ENCODE measurements at regions not wholly inside any gene's neighbourhood (a gene's known extent, or its start where the extent isn't known, plus 50 kb on each side); places are given as distances from the start of the nearest gene placed in this dataset.

DNA sequence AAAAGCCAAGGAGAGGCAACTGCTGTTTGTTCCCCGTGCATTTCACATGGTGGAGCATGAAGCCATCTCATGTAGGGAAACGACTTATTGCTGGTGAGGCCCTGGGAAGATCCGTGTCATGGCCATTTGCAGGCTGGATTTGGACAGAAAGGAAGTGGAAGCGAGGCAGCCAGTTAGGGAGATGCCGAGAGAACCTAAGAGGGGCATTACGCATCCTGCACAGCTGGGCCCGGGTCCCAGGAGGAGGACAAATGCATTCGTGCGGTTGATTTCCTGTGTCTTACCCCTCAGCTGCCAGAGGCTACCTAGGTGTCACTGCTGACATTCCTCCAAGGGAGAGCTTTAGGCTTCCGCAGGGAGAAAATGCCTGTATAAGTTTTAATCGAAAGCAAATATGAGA is 316.2 kb upstream of the CDYL start:
- Mint-ChIP-seq H3K9me3 (no peaks in the 10 kb centered on the region), H3K4me3 (no peak overlapping the region), H3K4me1 (no peaks in the 10 kb centered on the region), H3K27ac (no peak overlapping the region), H3K27me3 (ENCODE audit: insufficient read depth) (no peaks in the 10 kb centered on the region), H3K36me3 (ENCODE audit: low read depth) (no peaks in the 10 kb centered on the region)
- Histone ChIP-seq H3K4me1 (ENCODE audit: control insufficient read depth, insufficient read depth, low read length) (no peaks in the 10 kb centered on the region), H3K9ac (ENCODE audit: extremely low read depth, low read length, poor library complexity, severe bottlenecking) (no peak overlapping the region), H3K27me3 (ENCODE audit: control insufficient read depth, insufficient read depth, low read length, poor library complexity, severe bottlenecking) (no peaks in the 10 kb centered on the region), H3K27ac (ENCODE audit: low read depth, low read length) (no peak overlapping the region), H3K4me3 (ENCODE audit: low read length) (no peak overlapping the region), H3K36me3 (ENCODE audit: control insufficient read depth, insufficient read depth, low read length) (no peaks in the 10 kb centered on the region), H3K9me3 (ENCODE audit: control insufficient read depth, low read length) (no peaks in the 10 kb centered on the region)
- 89 to 90% methylated on average over 8 to 11 of the region's 11 CpGs for WGBS, 2 experiments (ENCODE audit: insufficient coverage in 1 of 2, insufficient read length in 1 of 2)
- TF ChIP-seq, protein P1, sequence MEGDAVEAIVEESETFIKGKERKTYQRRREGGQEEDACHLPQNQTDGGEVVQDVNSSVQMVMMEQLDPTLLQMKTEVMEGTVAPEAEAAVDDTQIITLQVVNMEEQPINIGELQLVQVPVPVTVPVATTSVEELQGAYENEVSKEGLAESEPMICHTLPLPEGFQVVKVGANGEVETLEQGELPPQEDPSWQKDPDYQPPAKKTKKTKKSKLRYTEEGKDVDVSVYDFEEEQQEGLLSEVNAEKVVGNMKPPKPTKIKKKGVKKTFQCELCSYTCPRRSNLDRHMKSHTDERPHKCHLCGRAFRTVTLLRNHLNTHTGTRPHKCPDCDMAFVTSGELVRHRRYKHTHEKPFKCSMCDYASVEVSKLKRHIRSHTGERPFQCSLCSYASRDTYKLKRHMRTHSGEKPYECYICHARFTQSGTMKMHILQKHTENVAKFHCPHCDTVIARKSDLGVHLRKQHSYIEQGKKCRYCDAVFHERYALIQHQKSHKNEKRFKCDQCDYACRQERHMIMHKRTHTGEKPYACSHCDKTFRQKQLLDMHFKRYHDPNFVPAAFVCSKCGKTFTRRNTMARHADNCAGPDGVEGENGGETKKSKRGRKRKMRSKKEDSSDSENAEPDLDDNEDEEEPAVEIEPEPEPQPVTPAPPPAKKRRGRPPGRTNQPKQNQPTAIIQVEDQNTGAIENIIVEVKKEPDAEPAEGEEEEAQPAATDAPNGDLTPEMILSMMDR (conservative IDR thresholded peaks at IDR 0.05), result no peak
- no peak for DNase-seq

DNA sequence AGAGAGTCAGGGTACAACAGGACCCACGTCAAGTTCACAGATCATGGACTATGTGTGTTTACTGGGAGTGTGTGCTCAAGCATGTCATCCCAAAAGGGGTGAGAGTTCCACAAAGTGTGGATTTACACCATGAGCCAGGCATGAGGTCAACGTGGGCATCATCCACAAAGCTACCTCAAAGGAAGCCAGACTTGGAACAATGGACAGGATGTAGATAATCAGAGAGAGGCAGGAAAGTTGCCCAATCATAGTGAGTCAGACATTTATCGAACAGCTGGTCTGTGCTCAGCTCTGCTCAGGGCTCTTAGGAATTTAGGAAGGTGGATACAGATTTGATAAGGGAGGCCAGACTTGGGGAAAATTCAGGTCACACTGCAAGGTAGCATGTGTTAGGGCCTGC is 317.2 kb upstream of the CDYL start:
- DNase-seq, result no peak
- Mint-ChIP-seq H3K9me3 (no peaks in the 10 kb centered on the region), H3K27me3 (ENCODE audit: insufficient read depth) (peaks cover 2% of the 10 kb centered on the region), H3K27ac (no peak overlapping the region), H3K4me3 (no peak overlapping the region), H3K36me3 (ENCODE audit: low read depth) (no peaks in the 10 kb centered on the region), H3K4me1 (no peaks in the 10 kb centered on the region)
- H3K27ac ChIP-seq (ENCODE audit: low read depth, low read length), result no peak overlapping the region
- H3K4me1 ChIP-seq (ENCODE audit: control insufficient read depth, insufficient read depth, low read length), result no peaks in the 10 kb centered on the region
- H3K9me3 ChIP-seq (ENCODE audit: control insufficient read depth, low read length), result no peaks in the 10 kb centered on the region
- TF ChIP-seq, protein P1 (conservative IDR thresholded peaks at IDR 0.05), result no peak
- no peaks in the 10 kb centered on the region for H3K27me3 ChIP-seq (ENCODE audit: control insufficient read depth, insufficient read depth, low read length, poor library complexity, severe bottlenecking)
- WGBS, 2 experiments (ENCODE audit: insufficient coverage in 1 of 2, insufficient read length in 1 of 2), result 91 to 100% methylated on average over 3 of the region's 3 CpGs
- no peak overlapping the region for H3K9ac ChIP-seq (ENCODE audit: extremely low read depth, low read length, poor library complexity, severe bottlenecking)
- H3K36me3 ChIP-seq (ENCODE audit: control insufficient read depth, insufficient read depth, low read length), result no peaks in the 10 kb centered on the region
- no peak overlapping the region for H3K4me3 ChIP-seq (ENCODE audit: low read length)

DNA sequence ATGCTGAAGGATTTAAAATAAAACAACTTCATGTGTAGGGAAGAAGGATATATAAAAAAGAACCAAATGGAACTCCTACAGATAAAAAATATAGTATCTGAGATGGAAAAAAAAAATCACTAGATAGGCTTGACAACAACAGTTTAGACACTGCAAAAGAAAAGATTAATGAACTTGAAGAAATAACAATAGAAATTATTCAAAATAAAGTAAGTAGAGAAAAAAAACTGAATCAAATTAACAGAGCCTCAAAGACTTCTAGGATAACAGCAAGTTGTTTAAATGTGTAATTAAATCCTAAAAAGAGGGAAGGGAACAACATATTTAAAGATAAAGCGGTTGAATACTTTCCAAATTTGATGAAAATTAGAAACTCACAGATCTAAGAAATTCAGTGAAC is 316.3 kb upstream of the ECI2 start:
- no peak for DNase-seq

More for the DNA sequence above, 316.3 kb upstream of the ECI2 start:
- H3K27ac ChIP-seq (ENCODE audit: low read depth, low read length), result no peak overlapping the region
- no peaks in the 10 kb centered on the region for H3K36me3 Mint-ChIP-seq (ENCODE audit: low read depth)
- H3K9ac ChIP-seq (ENCODE audit: extremely low read depth, low read length, poor library complexity, severe bottlenecking), result no peak overlapping the region
- no peaks in the 10 kb centered on the region for H3K4me1 Mint-ChIP-seq
- H3K4me3 ChIP-seq (ENCODE audit: low read length), result peak overlapping the region; percentile 19
- no peak overlapping the region for H3K4me3 Mint-ChIP-seq
- peaks cover 13% of the 10 kb centered on the region for H3K9me3 Mint-ChIP-seq
- TF ChIP-seq, protein P1 (conservative IDR thresholded peaks at IDR 0.05), result no peak
- no peaks in the 10 kb centered on the region for H3K4me1 ChIP-seq (ENCODE audit: control insufficient read depth, insufficient read depth, low read length)
- H3K27me3 Mint-ChIP-seq (ENCODE audit: insufficient read depth), result peaks cover 2% of the 10 kb centered on the region
- H3K27ac Mint-ChIP-seq, result no peak overlapping the region
- no peaks in the 10 kb centered on the region for H3K36me3 ChIP-seq (ENCODE audit: control insufficient read depth, insufficient read depth, low read length)
- WGBS, 2 experiments (ENCODE audit: insufficient coverage in 1 of 2, insufficient read length in 1 of 2), result 100% methylated on average over 1 of the region's 1 CpG
- peaks cover 16% of the 10 kb centered on the region for H3K9me3 ChIP-seq (ENCODE audit: control insufficient read depth, low read length)
- H3K27me3 ChIP-seq (ENCODE audit: control insufficient read depth, insufficient read depth, low read length, poor library complexity, severe bottlenecking), result no peaks in the 10 kb centered on the region

All from endodermal cell (in vitro differentiated cells).